ENCODE measurements at regions not wholly inside any gene's neighbourhood (a gene's known extent, or its start where the extent isn't known, plus 50 kb on each side); places are given as distances from the start of the nearest gene placed in this dataset.
A peak's percentile ranks its signal among the peaks of the same experiment; 100 is the strongest.

- TF ChIP-seq HNF4G (IDR thresholded peaks at IDR 0.05; ENCODE audit: borderline replicate concordance, low read depth, low read length), result no peak
- TF ChIP-seq HNF4G (CRISPR knock-in tag; IDR thresholded peaks at IDR 0.05; ENCODE audit: borderline replicate concordance, low read depth), result no peak
Observed at GRCh38 chr1:90435351-90435750, 281.8 kb downstream of the BARHL2 start (continued).

- H3K4me1 ChIP-seq (ENCODE audit: insufficient read depth, low read length), result no peaks in the 10 kb centered on the region
- no peaks in the 10 kb centered on the region for H3K27me3 ChIP-seq (ENCODE audit: control insufficient read depth in 1 of 2, insufficient read depth in 2 of 2, low read length in 2 of 2)
- no peaks in the 10 kb centered on the region for H3K36me3 ChIP-seq (replicated peaks in 1 of 2; ENCODE audit: control insufficient read depth in 1 of 2, insufficient read depth in 2 of 2, low read length in 2 of 2)
- TF ChIP-seq NFATC3 (CRISPR knock-in tag; IDR thresholded peaks at IDR 0.05) (no peak), ISX (CRISPR knock-in tag; conservative IDR thresholded peaks at IDR 0.05) (no peak), HOXA7 (CRISPR knock-in tag; IDR thresholded peaks at IDR 0.05) (no peak), MEF2D (CRISPR knock-in tag; IDR thresholded peaks at IDR 0.05) (no peak)
- no peaks in the 10 kb centered on the region for H3K9me3 ChIP-seq (ENCODE audit: low read length)
- no peak overlapping the region for H2AFZ ChIP-seq (ENCODE audit: low read length)
- H3K27ac ChIP-seq (ENCODE audit: extremely low read length, insufficient read depth, low read length), result no peak overlapping the region
- no peak for DNase-seq (ENCODE audit: low spot score)
- H3K4me2 ChIP-seq (ENCODE audit: low read depth, low read length), result no peak overlapping the region
- intact Hi-C loops (cut with micrococcal nuclease; ENCODE audit: unreplicated experiment) (no loop called here), in situ Hi-C loops (cut with HindIII; ENCODE audit: extremely low pct_ligation_motif_present, low pct_unique_long_range_greater_than_20kb) (no loop called here)
- ATAC-seq, result peak; percentile 63
- FAIRE-seq, result no peak
- H4K20me1 ChIP-seq (ENCODE audit: insufficient read depth, low read length), result no peaks in the 10 kb centered on the region
- ChIA-PET POLR2A (no interaction called here), CTCF (ENCODE audit: low intra/inter-chr PET ratio, low total read pairs) (no interaction called here)
- H3K79me2 ChIP-seq (ENCODE audit: insufficient read depth, low read length), result no peaks in the 10 kb centered on the region
- no peak overlapping the region for H3K9ac ChIP-seq (ENCODE audit: insufficient read depth, low read depth, low read length)
- no peak overlapping the region for H3K4me3 ChIP-seq (replicated peaks in 1 of 3; ENCODE audit: insufficient read depth in 1 of 3, low read depth in 2 of 3, low read length in 3 of 3)
- BruUV-seq (replicated peaks), result no TSS peak
- WGBS (ENCODE audit: low lambda C conversion rate), result 19% methylated on average over 2 of the region's 2 CpGs
Observed at GRCh38 chr1:90434460-90434859, 282.6 kb downstream of the BARHL2 start.

- CTCF ChIA-PET (ENCODE audit: low intra/inter-chr PET ratio, low total read pairs), result no interaction called here
- intact Hi-C loops (cut with micrococcal nuclease; ENCODE audit: unreplicated experiment), result no loop called here
- peaks cover 19% of the 10 kb centered on the region; the same call in 1 of the 2 replicates for H3K9me3 ChIP-seq (ENCODE audit: low read length)
- H3K36me3 ChIP-seq (replicated peaks in 1 of 2; ENCODE audit: control insufficient read depth in 1 of 2, insufficient read depth in 2 of 2, low read length in 2 of 2), result no peaks in the 10 kb centered on the region
- POLR2A ChIA-PET, result no interaction called here
- ATAC-seq, result no peak
- no peak overlapping the region for H3K9ac ChIP-seq (ENCODE audit: insufficient read depth, low read depth, low read length)
- H2AFZ ChIP-seq (ENCODE audit: low read length), result no peak overlapping the region
- H3K27ac ChIP-seq (ENCODE audit: extremely low read length, insufficient read depth, low read length), result no peak overlapping the region
- no peaks in the 10 kb centered on the region for H3K4me1 ChIP-seq (ENCODE audit: insufficient read depth, low read length)
- no peak for DNase-seq (ENCODE audit: low spot score)
- no peaks in the 10 kb centered on the region for H4K20me1 ChIP-seq (ENCODE audit: insufficient read depth, low read length)
- no peak overlapping the region for H3K4me3 ChIP-seq (replicated peaks in 1 of 3; ENCODE audit: insufficient read depth in 1 of 3, low read depth in 2 of 3, low read length in 3 of 3)
- TF ChIP-seq ZNF737 (CRISPR knock-in tag; IDR thresholded peaks at IDR 0.05; ENCODE audit: borderline replicate concordance) (no peak), ATAD3A (CRISPR knock-in tag; IDR thresholded peaks at IDR 0.05) (no peak), ZNF709 (CRISPR knock-in tag; IDR thresholded peaks at IDR 0.05) (no peak), ZNF20 (CRISPR knock-in tag; IDR thresholded peaks at IDR 0.05) (no peak)
- FAIRE-seq, result no peak
- in situ Hi-C loops (cut with HindIII; ENCODE audit: extremely low pct_ligation_motif_present, low pct_unique_long_range_greater_than_20kb), result no loop called here
- H3K27me3 ChIP-seq (ENCODE audit: control insufficient read depth in 1 of 2, insufficient read depth in 2 of 2, low read length in 2 of 2), result no peaks in the 10 kb centered on the region
- H3K79me2 ChIP-seq (ENCODE audit: insufficient read depth, low read length), result no peaks in the 10 kb centered on the region
- no TSS peak for BruUV-seq (replicated peaks)
- no peak overlapping the region for H3K4me2 ChIP-seq (ENCODE audit: low read depth, low read length)
Observed at GRCh38 chr1:90417126-90417525, 300.0 kb downstream of the BARHL2 start.

All from HepG2 (cell line).